H1 (cell line): ENCODE measurements at regions not wholly inside any gene's neighbourhood (a gene's known extent, or its start where the extent isn't known, plus 50 kb on each side); places are given as distances from the start of the nearest gene placed in this dataset.
"Not testable (repeated sequence)": the region's sequence is repeated elsewhere in the genome, so short reads cannot be mapped to it uniquely, and the experiment has no call there.

Experiments used
- CTCF ChIA-PET: fragments of 300-600 bp; sonication (Branson Sonifier 250); formaldehyde crosslinking; loops from one replicate; lab custom pipeline; 2021; ENCODE audit not compliant: partially characterized antibody; lab: Charles Lee
- POLR2A ChIA-PET: fragments of 300-600 bp; sonication (Branson Sonifier 250); formaldehyde crosslinking; loops from one replicate; lab custom pipeline; 2021; ENCODE audit warnings: inconsistent platforms; ENCODE audit not compliant: partially characterized antibody; lab: Charles Lee
- DNase-seq, 2 experiments: peaks; one replicate each; pipeline versions ENCODE4 v3.0.0 to v3.0.0-alpha.2; 2010 to 2022; ENCODE audit warnings: low spot score in 2 of 2, low read depth in 1 of 2, mixed read lengths in 1 of 2
- FAIRE-seq: peaks from 2 replicates; lab custom pipeline; 2011; peaks lifted over from hg19 to GRCh38; lab: Jason Lieb, UNC
- H2AFZ ChIP-seq: 2 replicates; pipeline ENCODE4 v1.8.1; 2012; ENCODE audit warnings: low read length, inconsistent platforms
- H2AK5ac ChIP-seq: 2 replicates; pipeline ENCODE4 v1.6.1; 2013; ENCODE audit warnings: low read depth, low read length
- H2BK120ac ChIP-seq: replicated peaks from 2 replicates; pipeline ENCODE3; 2013; ENCODE audit warnings: low read depth, low read length, inconsistent platforms
- H2BK12ac ChIP-seq: 2 replicates; pipeline ENCODE4 v1.6.1; 2013; ENCODE audit warnings: low read depth, low read length
- H2BK15ac ChIP-seq: 2 replicates; pipeline ENCODE4 v1.6.1; 2013; ENCODE audit warnings: low read length
- H2BK20ac ChIP-seq: 2 replicates; pipeline ENCODE4 v1.6.1; 2013; ENCODE audit warnings: low read length
- H2BK5ac ChIP-seq: 2 replicates; pipeline ENCODE4 v1.6.1; 2013; ENCODE audit warnings: low read depth, low read length
- H3K14ac ChIP-seq: 2 replicates; pipeline ENCODE4 v1.6.1; 2013; ENCODE audit warnings: inconsistent platforms; ENCODE audit not compliant: insufficient read length
- H3K18ac ChIP-seq: 2 replicates; pipeline ENCODE4 v1.6.1; 2013; ENCODE audit warnings: low read length; ENCODE audit errors: extremely low read depth
- H3K23ac ChIP-seq: 2 replicates; pipeline ENCODE4 v1.6.1; 2013; ENCODE audit warnings: inconsistent platforms; ENCODE audit not compliant: insufficient read length
- H3K23me2 ChIP-seq: 2 replicates; pipeline ENCODE4 v1.6.1; 2013; ENCODE audit warnings: low read depth, low read length
- H3K27ac ChIP-seq: 2 replicates; pipeline ENCODE4 v1.6.1; 2011; ENCODE audit warnings: low read depth, low read length, inconsistent platforms
- H3K27me3 ChIP-seq, 4 experiments: replicated peaks in 1 of 4; 1 replicate in 1 of 4; 2 replicates in 3 of 4; pipeline versions ENCODE4 v1.6.1 to v1.8.1; 2011 to 2013; ENCODE audit warnings: low read length in 3 of 4, mild to moderate bottlenecking in 3 of 4, inconsistent platforms in 2 of 4, mixed read lengths in 2 of 4, moderate library complexity in 1 of 4; ENCODE audit not compliant: control insufficient read depth in 3 of 4, insufficient read depth in 3 of 4; ENCODE audit errors: extremely low read depth in 1 of 4
- H3K36me3 ChIP-seq, 4 experiments: 2 replicates each; pipeline versions ENCODE4 v1.6.1 to v1.8.1; 2011 to 2013; ENCODE audit warnings: mild to moderate bottlenecking in 4 of 4, low read length in 3 of 4, moderate library complexity in 2 of 4, control low read depth in 1 of 4, inconsistent platforms in 1 of 4; ENCODE audit not compliant: insufficient read depth in 4 of 4, control insufficient read depth in 2 of 4
- H3K4ac ChIP-seq: replicated peaks from 2 replicates; pipeline ENCODE3; 2013; ENCODE audit warnings: low read length, low read depth, mixed read lengths, inconsistent platforms; ENCODE audit not compliant: insufficient read length
- H3K4me1 ChIP-seq, 4 experiments: replicated peaks in 1 of 4; 1 replicate in 1 of 4; 2 replicates in 3 of 4; pipeline versions ENCODE4 v1.6.1 to v1.8.1; 2011 to 2013; ENCODE audit warnings: low read length in 3 of 4, inconsistent platforms in 2 of 4, mixed read lengths in 1 of 4; ENCODE audit not compliant: insufficient read depth in 4 of 4, control insufficient read depth in 3 of 4
- H3K4me2 ChIP-seq, 2 experiments: 2 replicates each; pipeline versions ENCODE4 v1.6.1 to v1.8.1; 2011 to 2013; ENCODE audit warnings: low read depth in 2 of 2, low read length in 2 of 2, control low read depth in 1 of 2, inconsistent platforms in 1 of 2, mild to moderate bottlenecking in 1 of 2; ENCODE audit not compliant: insufficient read depth in 1 of 2
- H3K4me3 ChIP-seq, 4 experiments: fragments of 200-600, 300-600 bp in 1 of 4; sonication (generic), shearing (Covaris generic), sonication (Bioruptor Twin) in 1 of 4; 2 replicates each; pipeline versions ENCODE4 v1.5.1 to v1.8.1; 2011 to 2016; ENCODE audit warnings: low read length in 4 of 4, low read depth in 3 of 4, control low read depth in 2 of 4, inconsistent platforms in 2 of 4, mild to moderate bottlenecking in 2 of 4, mixed read lengths in 1 of 4, moderate library complexity in 1 of 4; ENCODE audit not compliant: insufficient read depth in 2 of 4; ENCODE audit errors: extremely low read depth in 1 of 4
- H3K56ac ChIP-seq: replicated peaks from 2 replicates; pipeline ENCODE3; 2013; ENCODE audit warnings: low read depth, mild to moderate bottlenecking, mixed read lengths, low read length, inconsistent platforms; ENCODE audit not compliant: insufficient read length
- H3K79me1 ChIP-seq: 2 replicates; pipeline ENCODE4 v1.6.1; 2013; ENCODE audit warnings: low read depth, low read length, control low read depth
- H3K79me2 ChIP-seq, 2 experiments: 2 replicates each; pipeline versions ENCODE4 v1.6.1 to v1.8.1; 2012 to 2013; ENCODE audit warnings: low read length in 2 of 2, mild to moderate bottlenecking in 2 of 2, inconsistent platforms in 1 of 2; ENCODE audit not compliant: insufficient read depth in 2 of 2, control insufficient read depth in 1 of 2
- H3K9ac ChIP-seq, 4 experiments: replicated peaks in 1 of 4; 1 replicate in 1 of 4; 2 replicates in 3 of 4; pipeline versions ENCODE4 v1.6.1 to v1.8.1; 2011 to 2013; ENCODE audit warnings: low read depth in 3 of 4, low read length in 3 of 4, control low read depth in 2 of 4, mild to moderate bottlenecking in 2 of 4, moderate library complexity in 2 of 4, inconsistent platforms in 1 of 4; ENCODE audit errors: extremely low read depth in 1 of 4
- H3K9me3 ChIP-seq, 2 experiments: 2 replicates each; pipeline versions ENCODE4 v1.6.1 to v1.8.1; 2012 to 2013; ENCODE audit warnings: mild to moderate bottlenecking in 2 of 2, moderate library complexity in 2 of 2, control low read depth in 1 of 2, inconsistent platforms in 1 of 2, low read depth in 1 of 2, low read length in 1 of 2, mixed read lengths in 1 of 2; ENCODE audit not compliant: insufficient read depth in 2 of 2
- H4K20me1 ChIP-seq, 2 experiments: replicated peaks in 1 of 2; 2 replicates each; pipeline versions ENCODE3 to v1.8.1; 2011 to 2013; ENCODE audit warnings: inconsistent platforms in 2 of 2, low read length in 2 of 2, mild to moderate bottlenecking in 1 of 2; ENCODE audit not compliant: insufficient read depth in 2 of 2, control insufficient read depth in 1 of 2
- H4K5ac ChIP-seq: 2 replicates; pipeline ENCODE4 v1.6.1; 2013; ENCODE audit warnings: low read length, low read depth, mixed read lengths, inconsistent platforms; ENCODE audit not compliant: insufficient read length
- H4K8ac ChIP-seq: 2 replicates; pipeline ENCODE4 v1.8.0; 2013; ENCODE audit warnings: mild to moderate bottlenecking, moderate library complexity, low read length, inconsistent platforms; ENCODE audit not compliant: insufficient read depth; ENCODE audit errors: extremely low read depth
- H4K91ac ChIP-seq: replicated peaks from 2 replicates; pipeline ENCODE3; 2013; ENCODE audit warnings: low read length, mixed read lengths, inconsistent platforms; ENCODE audit not compliant: insufficient read length
- WGBS, 2 experiments: shearing (Covaris generic) in 1 of 2; methylation state at CpG; one replicate each; pipeline versions ENCODE4 v1.1.6 to v1.1.7; 2013 to 2015; ENCODE audit warnings: low lambda C conversion rate in 2 of 2, mixed read lengths in 2 of 2, inconsistent platforms in 1 of 2, low coverage in 1 of 2, missing lambda C conversion rate in 1 of 2; ENCODE audit not compliant: insufficient replicate concordance in 2 of 2, insufficient coverage in 1 of 2, insufficient read length in 1 of 2; ENCODE audit errors: extremely low coverage in 1 of 2, missing lambda C conversion rate in 1 of 2; 5-methylcytosine and 5-hydroxymethylcytosine counted together

- H3K27me3 ChIP-seq, H2AK5ac ChIP-seq, H4K20me1 ChIP-seq, H2BK5ac ChIP-seq, POLR2A ChIA-PET, FAIRE-seq, H2AFZ ChIP-seq, DNase-seq, H4K5ac ChIP-seq, H3K9me3 ChIP-seq, H3K79me1 ChIP-seq, H3K14ac ChIP-seq, H2BK12ac ChIP-seq, H3K4ac ChIP-seq, H3K4me3 ChIP-seq, H2BK20ac ChIP-seq, H3K23me2 ChIP-seq, H3K4me1 ChIP-seq, H3K56ac ChIP-seq, H4K91ac ChIP-seq, H3K36me3 ChIP-seq, H3K18ac ChIP-seq, H3K4me2 ChIP-seq, H4K8ac ChIP-seq, H3K9ac ChIP-seq, H3K23ac ChIP-seq, H3K27ac ChIP-seq, H2BK120ac ChIP-seq, H3K79me2 ChIP-seq: not testable (repeated sequence)
- H2BK15ac ChIP-seq, result 0 out of 2 replicates have a peak overlapping the region, but pooled peaks have one; percentile 5
- 82% methylated on average over 7 of the region's 10 CpGs; no CpG with 5 or more reads in 1 of the 2 experiments for WGBS, 2 experiments
- CTCF ChIA-PET, result interaction anchor here (0.7 to 3.0 kb wide), 14 partner anchors 11 to 1965 kb away, joined by 3 to 35 read pairs (median 4); no protein-coding TSS in a partner anchor
Observed at GRCh38 chr16:27641734-27642415, 91.9 kb downstream of the KATNIP start.
